Ureter (tissue), 1 donor: ENCODE measurements at regions not wholly inside any gene's neighbourhood (a gene's known extent, or its start where the extent isn't known, plus 50 kb on each side); places are given as distances from the start of the nearest gene placed in this dataset.

Experiments
- DNase-seq: peaks from one replicate; pipeline ENCODE4 v3.0.0-alpha.2; 2020; ENCODE audit warnings: low spot score
- donor health status: DM: yes; HTN: yes; CAD: no.

DNA sequence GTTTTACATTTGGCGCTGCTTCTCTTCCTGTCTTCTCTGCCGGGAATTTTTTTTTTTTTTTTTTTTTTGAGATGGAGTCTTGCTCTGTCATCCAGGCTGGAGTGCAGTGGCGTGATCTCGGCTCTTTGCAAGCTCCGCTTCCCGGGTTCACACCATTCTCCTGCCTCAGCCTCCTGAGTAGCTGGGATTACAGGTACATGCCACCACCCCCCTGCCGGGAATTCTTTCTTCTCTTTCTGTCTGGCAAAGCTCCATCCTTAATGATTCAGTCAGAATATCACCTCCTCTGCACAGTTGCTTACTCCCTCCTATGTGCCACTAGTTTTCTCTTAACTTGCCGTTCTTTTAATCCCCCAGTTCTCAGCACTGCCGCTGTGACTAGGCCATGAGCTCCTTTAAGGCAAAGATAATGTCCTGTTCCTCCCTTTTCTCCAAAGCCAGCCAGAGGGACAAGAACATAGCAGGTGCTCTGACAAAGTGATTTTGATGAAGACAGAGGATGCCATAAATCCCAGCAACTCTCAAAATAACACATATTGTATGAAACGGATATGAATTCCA, 112.1 kb upstream of the LRATD1 start:
- no peak for DNase-seq

DNA sequence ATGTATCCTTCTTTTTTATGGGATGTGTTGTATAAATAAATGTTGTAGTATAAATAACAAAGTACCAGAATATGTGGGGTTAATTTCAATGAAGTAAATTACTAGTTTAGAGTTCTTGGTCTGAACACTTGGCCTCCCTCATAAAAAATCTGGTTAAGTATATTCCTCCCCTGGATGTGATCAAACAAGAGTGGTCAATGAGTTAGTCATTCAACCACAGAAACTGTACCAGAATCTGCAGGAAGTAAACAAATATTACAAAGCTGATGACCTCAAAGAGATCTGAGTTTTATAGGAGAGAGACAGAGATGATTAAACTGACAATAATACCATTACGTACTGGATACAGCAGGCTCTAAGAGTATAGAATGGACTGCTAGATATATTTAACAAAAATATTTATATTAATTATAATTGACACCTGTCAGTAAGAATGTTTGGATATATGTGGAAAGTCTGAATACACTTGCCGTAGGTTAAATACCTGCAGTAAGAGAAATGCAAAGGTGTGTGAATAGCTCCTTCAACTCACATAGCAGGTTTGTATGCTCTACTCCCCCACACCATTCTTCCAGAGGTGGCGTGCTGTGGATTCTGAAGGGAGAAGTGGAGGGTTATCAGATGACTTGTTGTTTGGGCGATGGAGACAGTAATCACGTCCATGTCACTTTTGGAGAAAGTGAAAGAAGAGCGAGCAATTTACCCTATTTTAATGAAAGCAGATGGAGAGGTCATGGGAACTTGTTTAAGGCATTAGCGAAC, 108.3 kb upstream of the LRATD1 start:
- DNase-seq: no peak

- no peak for DNase-seq
Observed at GRCh38 chr2:14524803-14525080, 107.8 kb upstream of the LRATD1 start.

GRCh38 chr2:14530506-14530905, 102.0 kb upstream of the LRATD1 start:
- no peak for DNase-seq

DNA sequence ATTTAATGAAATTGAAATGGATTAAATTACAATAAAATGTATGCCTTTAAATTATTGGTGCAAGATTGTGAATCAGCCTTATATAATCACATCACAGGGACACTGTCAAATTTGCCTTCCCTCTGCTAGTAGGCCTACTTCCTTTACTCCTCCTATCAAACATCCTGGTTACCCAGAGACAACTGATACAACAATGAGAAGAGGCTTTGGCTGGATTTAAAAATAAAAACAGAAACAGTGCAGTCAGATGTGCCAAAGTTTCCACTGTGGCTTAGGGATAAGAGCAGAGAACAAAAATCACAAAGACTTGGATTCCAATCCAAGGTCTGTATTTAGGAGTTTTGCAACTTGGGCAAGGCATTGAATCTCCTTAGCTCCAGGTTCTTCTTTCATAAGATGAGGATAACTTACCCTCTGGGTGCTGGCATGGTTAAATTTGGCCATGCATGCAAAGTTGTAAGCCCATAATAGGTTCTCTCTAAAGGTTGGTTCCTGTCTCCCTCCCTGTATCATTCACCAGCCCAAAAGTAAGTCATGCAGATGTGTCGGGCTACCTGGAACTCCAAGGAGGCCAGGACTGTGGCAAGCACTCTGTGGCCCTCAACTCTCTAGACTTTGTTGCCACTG, 99.3 kb upstream of the LRATD1 start:
- DNase-seq: no peak

GRCh38 chr2:14535156-14535555, 97.4 kb upstream of the LRATD1 start:
- DNase-seq: peak; percentile 50

DNA sequence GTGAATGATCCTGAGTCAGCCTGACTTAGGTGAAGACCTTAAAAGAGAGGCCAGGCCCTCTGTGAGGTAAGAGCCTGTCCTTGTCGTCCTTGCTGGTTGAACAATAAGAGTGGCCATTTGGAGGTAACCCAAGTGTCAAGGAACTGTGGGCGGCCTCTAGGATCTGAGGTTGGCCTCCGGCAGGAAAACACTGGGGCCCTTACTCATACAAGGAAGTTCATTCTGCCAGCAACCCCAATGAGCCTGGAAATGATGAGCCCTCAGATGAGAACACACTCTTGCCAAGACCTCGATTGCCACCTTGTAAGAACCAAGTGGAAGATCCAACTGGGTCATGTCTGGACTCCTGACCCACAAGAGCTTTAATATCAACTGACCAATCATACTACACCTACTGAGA, 95.5 kb upstream of the LRATD1 start:
- DNase-seq: no peak

- DNase-seq: no peak
Observed at GRCh38 chr2:14540015-14540414, 92.5 kb upstream of the LRATD1 start.

DNA sequence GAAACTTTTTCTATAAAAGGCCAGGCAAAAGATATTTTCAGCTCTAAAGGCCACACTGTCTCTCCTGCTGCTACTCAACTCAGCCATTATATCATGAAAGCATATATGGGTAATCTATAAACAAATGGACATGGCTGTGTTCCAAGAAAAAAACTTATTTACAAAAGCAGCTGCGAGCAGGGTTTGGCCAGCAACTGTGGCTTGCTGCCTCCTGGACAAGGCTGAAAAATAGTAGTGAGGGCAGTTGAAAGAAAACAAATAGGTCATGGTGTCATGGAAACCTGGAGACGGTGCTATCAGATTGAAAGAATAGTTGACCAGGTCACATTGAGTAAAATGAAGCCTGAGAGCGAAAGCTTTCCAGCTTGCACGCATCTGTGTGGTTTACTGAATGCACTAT, 89.2 kb upstream of the LRATD1 start:
- DNase-seq: no peak

DNA sequence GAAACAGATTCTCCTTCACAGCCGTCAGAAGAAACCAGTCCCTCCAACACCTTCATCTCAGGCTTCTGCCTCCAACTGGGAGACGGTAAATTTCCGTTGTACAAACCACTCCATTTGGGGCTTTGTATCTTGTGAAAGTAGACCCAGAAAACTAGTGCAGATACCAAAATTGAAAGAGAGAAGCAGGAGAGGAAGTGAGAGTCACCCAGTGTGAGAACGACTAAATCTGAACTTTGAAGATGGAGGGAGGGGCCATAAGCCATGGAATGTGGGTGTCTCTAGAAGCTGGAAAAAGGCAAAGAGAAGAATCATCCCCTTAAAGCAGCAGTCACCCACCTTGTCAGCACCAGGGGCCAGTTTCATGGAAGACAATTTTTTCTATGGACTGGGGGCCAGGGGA, 88.3 kb upstream of the LRATD1 start:
- DNase-seq: no peak

DNA sequence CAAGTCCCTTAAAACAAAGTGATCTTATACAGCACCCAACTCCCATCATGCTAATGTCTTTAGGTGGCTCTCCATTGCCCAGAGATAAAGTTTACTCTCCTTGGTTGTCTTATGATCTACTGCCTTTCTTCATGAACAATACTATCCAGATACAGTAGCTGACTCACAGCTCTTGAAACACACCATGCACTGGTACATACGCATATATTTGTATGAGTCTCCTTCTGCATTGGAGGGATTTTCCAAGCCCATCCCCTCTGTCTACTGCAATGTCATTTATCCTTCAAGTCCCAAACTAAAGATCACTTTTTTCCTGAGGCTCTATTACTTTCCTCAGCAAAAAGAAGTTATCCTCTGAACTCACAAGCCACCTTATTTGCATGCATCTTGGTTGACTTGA, 84.7 kb upstream of the LRATD1 start:
- DNase-seq: no peak

DNA sequence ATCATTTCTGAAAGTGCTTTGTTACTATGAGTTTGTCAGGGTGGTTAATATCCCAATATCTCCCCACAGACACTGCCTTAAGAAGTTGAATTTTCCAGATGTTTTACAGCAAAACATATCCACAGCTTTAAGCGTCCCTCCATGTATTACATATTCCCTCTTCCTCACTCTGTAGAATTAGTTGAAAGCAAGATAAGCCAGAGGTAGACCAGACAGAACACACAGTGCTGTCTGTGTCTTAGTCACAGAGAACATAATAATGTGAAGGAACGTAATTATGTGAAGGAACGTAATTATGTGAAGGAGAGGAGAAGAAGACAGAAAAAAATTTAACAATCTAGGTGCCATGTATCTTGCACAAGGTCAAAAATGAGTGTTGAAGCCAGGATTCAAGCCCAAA, 81.9 kb upstream of the LRATD1 start:
- no peak for DNase-seq

DNA sequence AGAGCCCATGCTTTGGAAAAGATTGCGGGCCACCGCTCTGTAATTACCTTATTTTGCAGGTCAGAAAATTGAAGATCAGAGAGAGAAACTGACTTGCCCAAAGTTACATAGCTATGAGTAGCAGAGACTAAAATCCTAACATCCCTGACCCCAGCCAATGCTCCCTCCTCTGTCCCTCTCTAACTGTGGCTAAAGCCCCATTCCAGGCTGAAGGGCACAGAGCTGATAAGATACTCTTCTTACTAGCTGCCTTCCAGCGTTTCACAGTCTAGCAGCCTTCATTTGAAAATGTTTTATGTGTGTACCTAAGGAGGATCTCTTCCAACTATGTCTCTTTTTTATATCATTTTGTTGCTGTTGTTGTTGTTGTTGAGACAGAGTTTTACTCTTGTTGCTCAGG, 81.4 kb upstream of the LRATD1 start:
- no peak for DNase-seq

DNA sequence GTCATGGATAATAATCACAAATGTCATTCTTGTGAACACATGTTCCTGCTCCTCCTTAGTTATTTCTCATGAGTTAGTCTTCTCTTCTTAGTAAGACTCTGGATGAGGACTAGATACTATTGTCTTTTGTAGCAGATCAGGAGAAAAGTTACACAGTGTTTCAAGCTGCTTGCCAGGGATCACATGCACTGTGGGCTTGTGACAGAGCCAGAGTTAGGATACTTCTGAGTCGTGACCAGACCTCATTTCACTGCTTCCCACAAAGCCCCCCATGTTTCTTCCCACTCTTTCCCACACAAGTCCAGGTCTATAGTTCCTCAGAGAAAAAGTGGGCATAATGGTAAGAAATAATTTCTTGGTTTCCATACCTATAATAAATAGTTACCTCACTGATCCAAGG, 80.2 kb upstream of the LRATD1 start:
- no peak for DNase-seq

DNA sequence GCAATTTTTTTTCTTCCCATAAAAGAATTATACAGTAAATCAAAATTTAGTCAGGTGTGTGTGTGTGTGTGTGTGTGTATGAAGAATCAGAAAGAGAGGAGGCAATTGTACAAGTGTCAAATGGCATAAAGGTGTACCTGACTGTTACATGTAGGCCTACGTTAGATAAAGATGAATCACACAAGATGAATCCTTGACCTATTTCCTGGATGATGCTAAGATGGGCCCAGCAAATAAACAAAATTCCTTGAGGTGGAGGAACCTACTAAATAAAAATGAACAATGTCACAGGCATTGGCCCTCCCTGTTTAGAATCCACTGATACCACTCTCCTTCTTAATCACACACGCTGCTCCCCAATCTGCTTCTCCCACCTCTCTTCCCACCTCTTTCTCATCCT, 79.7 kb upstream of the LRATD1 start:
- DNase-seq: no peak

GRCh38 chr2:14554849-14555545, 77.5 kb upstream of the LRATD1 start:
- DNase-seq: no peak

DNA sequence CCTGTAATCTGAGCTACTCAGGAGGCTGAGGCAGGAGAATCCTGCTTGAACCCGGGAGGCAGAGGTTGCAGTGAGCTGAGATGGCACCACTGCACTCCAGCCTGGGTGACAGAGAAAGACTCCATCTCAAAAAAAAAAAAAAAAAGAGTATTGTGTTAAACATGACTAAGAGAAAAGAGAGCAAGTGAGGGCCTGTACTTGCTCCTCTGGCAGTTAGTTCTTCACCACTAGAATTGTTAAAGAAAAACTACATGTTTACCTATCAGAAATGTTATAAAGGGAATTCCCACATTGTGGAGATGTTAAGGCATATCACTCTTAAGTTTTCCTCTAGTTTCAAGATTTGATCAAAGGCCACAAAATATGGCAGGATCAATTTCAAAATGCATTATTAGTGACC, 75.4 kb upstream of the LRATD1 start:
- DNase-seq: no peak

DNA sequence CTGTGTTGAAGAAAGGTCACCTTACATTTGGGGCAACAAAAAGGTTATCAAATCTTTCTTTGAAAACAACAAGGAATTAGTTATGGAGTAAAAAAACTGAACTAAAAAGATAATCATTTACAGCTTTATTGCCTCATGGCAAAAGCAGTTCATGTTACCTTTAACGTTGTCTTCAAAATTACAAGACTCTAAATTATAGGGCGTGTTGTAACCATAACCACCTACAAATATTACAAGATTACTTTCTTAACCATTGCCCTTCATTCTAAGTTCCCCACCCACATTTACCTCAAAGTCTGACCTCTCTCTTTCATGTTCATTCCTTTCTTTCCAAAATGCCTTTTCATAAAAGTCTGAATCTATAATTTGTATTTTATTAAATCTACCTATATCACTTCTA, 74.6 kb upstream of the LRATD1 start:
- no peak for DNase-seq

- no peak for DNase-seq
Observed at GRCh38 chr2:14558335-14558919, 74.1 kb upstream of the LRATD1 start.

- DNase-seq: no peak
Observed at GRCh38 chr2:14560716-14561115, 71.8 kb upstream of the LRATD1 start.

DNA sequence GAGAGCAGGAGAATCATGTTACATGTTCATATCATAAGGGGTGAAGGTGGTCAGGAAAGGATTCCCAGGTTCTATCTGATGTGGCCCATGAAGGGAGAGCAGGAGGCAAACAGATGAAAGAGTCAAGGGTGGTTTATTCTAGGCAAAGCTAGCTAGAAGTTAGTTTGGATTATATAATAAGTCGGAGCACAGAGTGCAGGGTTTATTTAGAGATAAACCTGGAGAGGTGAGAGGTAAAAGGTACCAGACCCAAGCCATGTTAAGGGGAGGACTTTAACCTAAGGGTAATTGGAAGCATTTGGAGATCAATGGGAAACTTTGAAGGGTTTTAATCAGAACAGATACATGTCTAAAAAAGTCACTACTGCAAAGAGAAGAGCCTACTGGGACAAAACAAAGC, 69.2 kb upstream of the LRATD1 start:
- no peak for DNase-seq

DNA sequence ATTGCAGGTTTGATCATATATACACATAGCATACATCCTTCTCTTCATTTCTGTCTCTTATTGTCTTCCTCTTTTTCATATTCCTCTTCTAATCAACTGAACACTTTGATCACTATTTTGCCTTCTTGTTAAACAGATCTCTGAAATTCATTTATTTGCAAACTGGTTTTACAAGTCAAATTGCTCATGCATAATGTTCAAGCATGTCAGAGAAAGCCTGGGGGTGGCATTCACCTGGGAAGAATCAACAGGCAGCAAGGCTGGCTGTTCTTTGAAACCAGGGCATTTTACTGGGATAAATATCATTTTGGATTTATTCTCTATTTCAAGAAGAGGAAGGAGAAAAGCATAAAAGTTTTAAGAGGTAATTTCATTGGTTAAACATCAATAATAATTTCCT, 66.9 kb upstream of the LRATD1 start:
- DNase-seq: no peak

DNA sequence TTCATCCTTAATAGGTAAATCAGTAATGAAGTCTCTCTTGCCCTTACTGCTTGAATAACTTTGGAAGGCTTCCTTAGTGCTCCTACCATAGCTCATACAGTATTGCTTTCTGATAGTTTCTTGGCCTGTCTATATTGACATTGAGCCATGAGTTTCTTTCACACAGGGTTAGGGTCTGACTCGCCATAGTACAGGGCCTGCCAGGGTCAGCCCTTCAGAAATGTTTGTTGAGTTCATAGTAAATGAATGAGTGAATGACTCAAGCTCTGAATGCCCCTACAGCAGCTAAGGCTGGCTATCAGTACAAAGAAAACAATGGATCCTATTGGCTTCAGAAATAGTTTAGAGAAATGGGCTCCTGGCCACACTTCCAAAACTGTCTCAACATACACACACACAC, 65.0 kb upstream of the LRATD1 start:
- DNase-seq: no peak
